ENCODE measurements at regions not wholly inside any gene's neighbourhood (a gene's known extent, or its start where the extent isn't known, plus 50 kb on each side); places are given as distances from the start of the nearest gene placed in this dataset.

- TF ChIP-seq POLR2A (IDR thresholded peaks at IDR 0.05) (no peak), CTCF (IDR thresholded peaks at IDR 0.05) (no peak)
Measured at GRCh38 chr2:156177654-156178053, 154.9 kb downstream of the NR4A2 start.

Data from right lobe of liver (tissue), 4 donors.